ENCODE measurements at regions not wholly inside any gene's neighbourhood (a gene's known extent, or its start where the extent isn't known, plus 50 kb on each side); places are given as distances from the start of the nearest gene placed in this dataset.
A peak's percentile ranks its signal among the peaks of the same experiment; 100 is the strongest.
"Not testable (repeated sequence)": the region's sequence is repeated elsewhere in the genome, so short reads cannot be mapped to it uniquely, and the experiment has no call there.

GRCh38 chrX:150088766-150089518, 150.7 kb upstream of the EOLA2 start:
- no peaks in the 10 kb centered on the region for H3K4me1 ChIP-seq (replicated peaks in 1 of 2)
- no peaks in the 10 kb centered on the region for H3K9me3 ChIP-seq (replicated peaks in 1 of 3)
- no peak for DNase-seq
- no peak overlapping the region for H3K4me3 ChIP-seq
- H3K27ac ChIP-seq, result no peak overlapping the region
- H3K36me3 ChIP-seq (replicated peaks in 1 of 2), result no peaks in the 10 kb centered on the region
- peaks cover 7% of the 10 kb centered on the region for H3K27me3 ChIP-seq
- WGBS, 4 donors, result 91 to 100% (median 96%) methylated on average over 1 to 5 of the region's 5 CpGs
- intact Hi-C loops (cut with DNase I), result no loop called here
- no peak for TF ChIP-seq POLR2A (IDR thresholded peaks at IDR 0.05)

GRCh38 chrX:150091300-150091699, 153.0 kb upstream of the EOLA2 start:
- H3K9me3 ChIP-seq (replicated peaks in 1 of 3); H3K36me3 ChIP-seq (replicated peaks in 1 of 2); H3K4me3 ChIP-seq; H3K4me1 ChIP-seq (replicated peaks in 1 of 2); intact Hi-C loops (cut with DNase I); H3K27me3 ChIP-seq; DNase-seq; H3K27ac ChIP-seq: not testable (repeated sequence)
- WGBS, 4 donors, result 85 to 100% (median 94%) methylated on average over 4 of the region's 4 CpGs

GRCh38 chrX:150092549-150092948, 154.3 kb upstream of the EOLA2 start:
- 71 to 91% (median 82%) methylated on average over 4 of the region's 4 CpGs for WGBS, 4 donors
- TF ChIP-seq CTCF (IDR thresholded peaks at IDR 0.05) (no peak), POLR2A (IDR thresholded peaks at IDR 0.05) (no peak)
- intact Hi-C loops (cut with DNase I), result no loop called here

GRCh38 chrX:150094375-150094774, 156.1 kb upstream of the EOLA2 start:
- peaks cover 7% of the 10 kb centered on the region for H3K27me3 ChIP-seq
- 67 to 79% (median 71%) methylated on average over 1 of the region's 1 CpG; no CpG with 5 or more reads in 1 of the 4 donors for WGBS, 4 donors
- no peak overlapping the region for H3K27ac ChIP-seq
- no peaks in the 10 kb centered on the region for H3K36me3 ChIP-seq (replicated peaks in 1 of 2)
- H3K4me1 ChIP-seq (replicated peaks in 1 of 2), result no peaks in the 10 kb centered on the region
- no peak overlapping the region for H3K4me3 ChIP-seq
- no peak for TF ChIP-seq CTCF (IDR thresholded peaks at IDR 0.05)
- TF ChIP-seq POLR2A (IDR thresholded peaks at IDR 0.05), result no peak
- H3K9me3 ChIP-seq (replicated peaks in 1 of 3), result no peaks in the 10 kb centered on the region
- DNase-seq, result no peak
- intact Hi-C loops (cut with DNase I), result no loop called here

More at GRCh38 chrX:150092549-150092948, 154.3 kb upstream of the EOLA2 start:
- Histone ChIP-seq H3K4me1 (replicated peaks in 1 of 2) (no peaks in the 10 kb centered on the region), H3K36me3 (replicated peaks in 1 of 2) (no peaks in the 10 kb centered on the region), H3K27ac (no peak overlapping the region), H3K4me3 (no peak overlapping the region), H3K9me3 (replicated peaks in 1 of 3) (no peaks in the 10 kb centered on the region), H3K27me3 (peaks cover 7% of the 10 kb centered on the region)
- no peak for DNase-seq

- Histone ChIP-seq H3K27me3 (peaks cover 7% of the 10 kb centered on the region), H3K27ac (peak overlapping the region in 1 of 5 donors; percentile 52), H3K4me1 (replicated peaks in 1 of 2) (no peaks in the 10 kb centered on the region), H3K9me3 (replicated peaks in 1 of 3) (no peaks in the 10 kb centered on the region), H3K4me3 (no peak overlapping the region), H3K36me3 (replicated peaks in 1 of 2) (no peaks in the 10 kb centered on the region)
- no peak for DNase-seq
- intact Hi-C loops (cut with DNase I), result no loop called here
- no peak for TF ChIP-seq POLR2A (IDR thresholded peaks at IDR 0.05)
- TF ChIP-seq CTCF (IDR thresholded peaks at IDR 0.05), result no peak
Measured at GRCh38 chrX:150094996-150095395, 156.7 kb upstream of the EOLA2 start.

Measured in adrenal gland (tissue), 9 donors.